ENCODE measurements at regions not wholly inside any gene's neighbourhood (a gene's known extent, or its start where the extent isn't known, plus 50 kb on each side); places are given as distances from the start of the nearest gene placed in this dataset.
"Not testable (repeated sequence)": the region's sequence is repeated elsewhere in the genome, so short reads cannot be mapped to it uniquely, and the experiment has no call there.

DNA sequence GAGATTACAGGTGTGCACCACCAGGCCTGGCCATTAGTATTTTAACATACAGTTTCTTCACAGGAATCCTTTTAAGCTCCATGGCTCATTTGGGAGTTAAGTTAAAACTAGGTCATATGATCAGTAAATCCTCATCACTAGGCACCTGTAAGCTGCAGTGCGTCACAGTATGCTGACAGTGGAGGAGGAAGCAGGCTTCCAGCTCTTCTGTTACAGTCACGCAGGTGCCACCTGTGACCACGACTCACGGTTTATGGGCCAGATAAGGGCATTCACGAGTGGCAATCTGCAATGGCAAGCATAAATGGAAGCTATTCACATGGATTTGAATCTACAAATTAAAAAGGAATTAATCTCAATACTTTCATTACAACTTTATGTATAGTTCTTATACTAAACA, 129.4 kb upstream of the BCOR start:
- Histone ChIP-seq H3K4me1 (no peaks in the 10 kb centered on the region), H3K27ac (no peak overlapping the region), H3K4me3 (no peak overlapping the region), H3K36me3 (no peaks in the 10 kb centered on the region), H3K27me3 (no peaks in the 10 kb centered on the region), H3K9me3 (peaks cover 0 to 6% of the 10 kb centered on the region in 2 donors)
- DNase-seq (ENCODE audit: low spot score in 2 of 2) = no peak
- no peak for TF ChIP-seq CTCF (IDR thresholded peaks at IDR 0.05)
- intact Hi-C loops (cut with DNase I) = no loop called here

GRCh38 chrX:40224658-40225057, 126.9 kb upstream of the BCOR start:
- Histone ChIP-seq H3K4me3 (no peak overlapping the region), H3K9me3 (peaks cover 0 to 6% of the 10 kb centered on the region in 2 donors), H3K27ac (no peak overlapping the region), H3K27me3 (no peaks in the 10 kb centered on the region), H3K36me3 (no peaks in the 10 kb centered on the region), H3K4me1 (no peaks in the 10 kb centered on the region)
- no peak for DNase-seq (ENCODE audit: low spot score in 2 of 2)
- no peak for TF ChIP-seq CTCF (IDR thresholded peaks at IDR 0.05)
- intact Hi-C loops (cut with DNase I) = no loop called here

GRCh38 chrX:40222612-40223011, 124.9 kb upstream of the BCOR start:
- H3K9me3 ChIP-seq; H3K4me1 ChIP-seq; H3K36me3 ChIP-seq; H3K27ac ChIP-seq; H3K4me3 ChIP-seq; intact Hi-C loops (cut with DNase I); H3K27me3 ChIP-seq; DNase-seq (ENCODE audit: low spot score in 2 of 2): not testable (repeated sequence)

- Histone ChIP-seq H3K36me3 (no peaks in the 10 kb centered on the region), H3K4me1 (no peaks in the 10 kb centered on the region), H3K9me3 (no peaks in the 10 kb centered on the region), H3K4me3 (no peak overlapping the region), H3K27ac (no peak overlapping the region), H3K27me3 (no peaks in the 10 kb centered on the region)
- no peak for TF ChIP-seq CTCF (IDR thresholded peaks at IDR 0.05)
- no peak for DNase-seq (ENCODE audit: low spot score in 2 of 2)
- intact Hi-C loops (cut with DNase I) = no loop called here
Measured at GRCh38 chrX:40213092-40213491, 115.3 kb upstream of the BCOR start.

DNA sequence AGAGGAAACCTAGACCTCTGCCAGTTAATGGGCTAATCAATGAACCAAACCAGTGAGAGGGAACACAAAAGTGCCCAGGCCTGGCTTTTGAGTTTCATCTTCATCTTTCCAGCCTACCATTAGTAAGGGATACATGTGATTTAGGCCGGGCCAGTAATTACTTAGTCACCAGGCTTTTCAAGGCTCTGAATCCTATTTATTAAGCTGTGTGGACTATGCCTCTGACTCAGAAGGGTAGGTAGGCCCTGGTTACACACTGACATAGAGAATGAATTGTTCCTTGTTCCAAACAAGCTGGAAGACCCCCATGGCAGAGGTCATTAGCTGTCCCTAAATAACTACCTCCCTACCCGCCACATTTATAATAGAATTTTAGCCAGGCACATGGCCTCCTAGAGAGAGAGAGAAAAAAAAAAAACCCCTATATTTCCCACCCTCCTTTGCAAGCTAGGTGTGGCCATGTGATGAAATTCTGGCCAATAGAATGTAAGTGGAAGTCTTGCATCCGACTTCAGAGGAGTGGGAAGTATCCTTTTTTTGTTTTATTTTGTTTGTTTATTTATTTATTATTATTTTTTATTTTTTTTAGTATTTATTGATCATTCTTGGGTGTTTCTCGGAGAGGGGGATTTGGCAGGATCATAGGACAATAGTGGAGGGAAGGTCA, 112.3 kb upstream of the BCOR start:
- no peaks in the 10 kb centered on the region for H3K9me3 ChIP-seq
- TF ChIP-seq CTCF (IDR thresholded peaks at IDR 0.05) = no peak
- H3K36me3 ChIP-seq = no peaks in the 10 kb centered on the region
- H3K27ac ChIP-seq = no peak overlapping the region
- no peak overlapping the region for H3K4me3 ChIP-seq
- no peaks in the 10 kb centered on the region for H3K27me3 ChIP-seq
- DNase-seq (ENCODE audit: low spot score in 2 of 2) = no peak
- intact Hi-C loops (cut with DNase I) = no loop called here
- no peaks in the 10 kb centered on the region for H3K4me1 ChIP-seq

DNA sequence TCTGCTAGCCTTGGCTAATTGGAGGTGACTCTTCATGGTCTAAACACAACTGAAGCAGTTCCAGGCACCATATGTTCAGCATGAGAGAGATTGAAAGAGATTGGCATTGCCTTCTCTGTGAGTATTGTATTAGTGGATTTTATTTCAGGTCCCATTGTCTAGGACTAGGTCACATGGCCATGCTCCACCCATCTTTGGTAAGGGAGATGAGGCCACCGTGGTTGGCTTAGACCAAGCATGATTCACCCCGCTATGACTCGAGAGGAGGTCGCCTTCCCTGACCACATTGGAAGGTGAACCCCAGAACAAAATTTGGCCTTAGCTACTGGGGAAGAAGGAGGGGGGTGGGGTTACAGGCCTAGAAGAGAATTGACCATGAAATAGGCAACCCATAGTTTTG, 109.9 kb upstream of the BCOR start:
- H3K27me3 ChIP-seq = no peaks in the 10 kb centered on the region
- no peak overlapping the region for H3K27ac ChIP-seq
- DNase-seq (ENCODE audit: low spot score in 2 of 2) = no peak
- no peak overlapping the region for H3K4me3 ChIP-seq
- no peaks in the 10 kb centered on the region for H3K4me1 ChIP-seq
- TF ChIP-seq CTCF (IDR thresholded peaks at IDR 0.05) = no peak
- no peaks in the 10 kb centered on the region for H3K36me3 ChIP-seq
- H3K9me3 ChIP-seq = no peaks in the 10 kb centered on the region
- intact Hi-C loops (cut with DNase I) = no loop called here

Measured in ascending aorta (tissue), 2 donors.